GM23338 (cell line): ENCODE measurements at regions not wholly inside any gene's neighbourhood (a gene's known extent, or its start where the extent isn't known, plus 50 kb on each side); places are given as distances from the start of the nearest gene placed in this dataset.

Source experiments
- ATAC-seq: fragments of 200-7000 bp; cut with Tn5 transposase; 3 replicates; pipeline ENCODE4 v1.9.1; 2020
- DNase-seq: peaks from one replicate; pipeline ENCODE4 v3.0.0-alpha.2; 2015; ENCODE audit warnings: low spot score
- H2AFZ ChIP-seq: fragments of 200-600 bp; sonication (generic); 2 replicates; pipeline ENCODE4 v1.8.0; 2016; ENCODE audit warnings: antibody characterized with exemption, mild to moderate bottlenecking, moderate library complexity
- H3F3A ChIP-seq: fragments of 200-600 bp; sonication (generic); replicated peaks from 2 replicates; pipeline ENCODE4 v1.8.0; 2017; ENCODE audit warnings: antibody characterized with exemption, mixed run types, low read depth
- H3K27ac ChIP-seq: fragments of 200-600 bp; sonication (generic); 2 replicates; pipeline ENCODE4 v1.6.1; 2016; ENCODE audit warnings: low read depth
- H3K27me3 ChIP-seq: fragments of 200-600 bp; sonication (generic); 2 replicates; pipeline ENCODE4 v1.8.0; 2016; ENCODE audit warnings: mild to moderate bottlenecking, mixed run types, moderate library complexity; ENCODE audit not compliant: insufficient read depth
- H3K36me3 ChIP-seq: fragments of 200-600 bp; sonication (generic); 2 replicates; pipeline ENCODE4 v1.8.0; 2016; ENCODE audit warnings: mild to moderate bottlenecking; ENCODE audit not compliant: insufficient read depth
- H3K4me1 ChIP-seq: fragments of 200-600 bp; sonication (generic); 2 replicates; pipeline ENCODE4 v1.8.0; 2016; ENCODE audit warnings: mild to moderate bottlenecking, moderate library complexity; ENCODE audit not compliant: insufficient read depth
- H3K4me2 ChIP-seq: fragments of 200-600 bp; sonication (generic); 2 replicates; pipeline ENCODE4 v1.7.1; 2017; ENCODE audit warnings: mixed run types
- H3K4me3 ChIP-seq: fragments of 200-600 bp; sonication (generic); 2 replicates; pipeline ENCODE4 v1.6.1; 2016; ENCODE audit warnings: mixed run types
- H3K79me2 ChIP-seq: fragments of 200-600 bp; sonication (generic); replicated peaks from 2 replicates; pipeline ENCODE4 v1.8.0; 2017; ENCODE audit warnings: mild to moderate bottlenecking; ENCODE audit not compliant: insufficient read depth
- H3K9me2 ChIP-seq: fragments of 200-600 bp; sonication (generic); 2 replicates; pipeline ENCODE4 v1.8.0; 2017; ENCODE audit not compliant: insufficient read depth
- H4K20me1 ChIP-seq: fragments of 200-600 bp; sonication (generic); replicated peaks from 2 replicates; pipeline ENCODE4 v1.8.0; 2017; ENCODE audit warnings: mild to moderate bottlenecking; ENCODE audit not compliant: insufficient read depth
- H3K27ac Mint-ChIP-seq: 2 replicates; pipeline ENCODE4 v1.8.0; 2020; ENCODE audit warnings: inconsistent platforms, mild to moderate bottlenecking, moderate library complexity, mixed read lengths
- H3K27me3 Mint-ChIP-seq: 3 replicates; pipeline ENCODE4 v1.8.0; 2022; ENCODE audit warnings: low read depth, mild to moderate bottlenecking, moderate library complexity, mixed read lengths, inconsistent platforms; ENCODE audit not compliant: insufficient read depth, poor library complexity
- H3K36me3 Mint-ChIP-seq: 3 replicates; pipeline ENCODE4 v1.8.0; 2021; ENCODE audit warnings: low read depth, mild to moderate bottlenecking, inconsistent platforms, moderate library complexity, mixed read lengths
- H3K4me1 Mint-ChIP-seq: 3 replicates; pipeline ENCODE4 v1.8.0; 2020; ENCODE audit warnings: mild to moderate bottlenecking, inconsistent platforms, mixed read lengths
- H3K4me3 Mint-ChIP-seq: 3 replicates; pipeline ENCODE4 v1.8.0; 2021; ENCODE audit warnings: moderate library complexity, mild to moderate bottlenecking, inconsistent platforms, mixed read lengths
- H3K9me3 Mint-ChIP-seq: 3 replicates; pipeline ENCODE4 v1.8.0; 2020; ENCODE audit warnings: moderate library complexity, mild to moderate bottlenecking, inconsistent platforms, mixed read lengths
- CTCF ChIP-seq, 2 experiments: fragments of 200-600 bp in 1 of 2; sonication (generic) in 1 of 2; conservative IDR thresholded peaks; 2 replicates each; pipeline versions ENCODE4 v1.5.1 to v1.6.1; 2016 to 2017; ENCODE audit warnings: antibody characterized with exemption in 2 of 2, low read depth in 2 of 2, mild to moderate bottlenecking in 2 of 2, moderate library complexity in 1 of 2
- ETS1 ChIP-seq: IDR thresholded peaks from 2 replicates; pipeline ENCODE4 v1.6.1; 2016; ENCODE audit warnings: antibody characterized with exemption
- JUNB ChIP-seq: IDR thresholded peaks from one replicate; pipeline ENCODE4 v1.6.1; 2016; ENCODE audit warnings: antibody characterized with exemption; ENCODE audit not compliant: unreplicated experiment
- STAT1 ChIP-seq: IDR thresholded peaks from one replicate; pipeline ENCODE4 v1.6.1; 2016; ENCODE audit warnings: antibody characterized with exemption; ENCODE audit not compliant: unreplicated experiment
- ZNF331 ChIP-seq: fragments of 250-450 bp; sonication (Bioruptor Pico); IDR thresholded peaks from 2 replicates; pipeline ENCODE4 v1.5.0; 2020; ENCODE audit warnings: low read depth, mild to moderate bottlenecking, moderate library complexity
- ZNF462 ChIP-seq: fragments of 250-450 bp; sonication (Bioruptor Pico); IDR thresholded peaks from 2 replicates; pipeline ENCODE4 v1.5.0; 2020; ENCODE audit warnings: mild to moderate bottlenecking, moderate library complexity

DNA sequence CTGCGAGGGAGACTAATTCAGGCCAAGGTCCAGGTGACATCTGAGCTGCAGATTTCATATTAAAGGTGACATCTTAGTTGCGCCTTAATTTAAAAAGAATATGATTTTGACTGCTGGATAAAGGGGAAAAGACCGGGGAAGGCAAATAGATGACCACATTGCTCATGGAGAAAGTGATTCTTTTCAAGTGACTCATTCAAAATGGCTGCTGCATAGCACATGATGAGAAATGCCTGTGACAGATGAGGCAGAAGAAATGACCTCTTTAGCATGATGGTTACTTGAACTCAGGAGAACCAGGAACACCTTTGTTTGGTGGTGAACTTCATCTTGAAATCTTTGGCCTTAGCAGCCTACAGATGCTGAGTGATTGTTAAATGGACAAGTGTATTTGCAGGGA lies 385.8 kb upstream of the TRIB2 start:
- no peak for DNase-seq
- no peaks in the 10 kb centered on the region for H3K36me3 ChIP-seq
- Mint-ChIP-seq H3K4me1 (no peaks in the 10 kb centered on the region), H3K9me3 (peaks cover 6% of the 10 kb centered on the region; the same call in 2 of the 3 replicates), H3K36me3 (no peaks in the 10 kb centered on the region; the same call in 2 of the 3 replicates), H3K4me3 (no peak overlapping the region), H3K27ac (no peak overlapping the region), H3K27me3 (peaks cover 2% of the 10 kb centered on the region)
- H3K9me2 ChIP-seq = peaks cover 3% of the 10 kb centered on the region; the same call in 1 of the 2 replicates
- no peaks in the 10 kb centered on the region for H3K79me2 ChIP-seq
- no peaks in the 10 kb centered on the region for H4K20me1 ChIP-seq
- H3K27ac ChIP-seq = no peak overlapping the region
- no peaks in the 10 kb centered on the region for H3K27me3 ChIP-seq
- no peak for ATAC-seq
- H2AFZ ChIP-seq = no peak overlapping the region
- TF ChIP-seq CTCF (conservative IDR thresholded peaks at IDR 0.05; ENCODE audit: low read depth in 2 of 2) (no peak), ETS1 (no peak), JUNB (no peak), STAT1 (no peak), ZNF462 (CRISPR knock-in tag) (no peak), ZNF331 (CRISPR knock-in tag) (no peak)
- no peak overlapping the region for H3K4me3 ChIP-seq
- no peaks in the 10 kb centered on the region for H3F3A ChIP-seq
- H3K4me2 ChIP-seq = no peak overlapping the region
- no peaks in the 10 kb centered on the region for H3K4me1 ChIP-seq
